H1 (cell line): ENCODE measurements at regions not wholly inside any gene's neighbourhood (a gene's known extent, or its start where the extent isn't known, plus 50 kb on each side); places are given as distances from the start of the nearest gene placed in this dataset.
A peak's percentile ranks its signal among the peaks of the same experiment; 100 is the strongest.

ENCODE experiments used
- CTCF ChIA-PET: fragments of 300-600 bp; sonication (Branson Sonifier 250); formaldehyde crosslinking; loops from one replicate; lab custom pipeline; 2021; ENCODE audit not compliant: partially characterized antibody; lab: Charles Lee
- POLR2A ChIA-PET: fragments of 300-600 bp; sonication (Branson Sonifier 250); formaldehyde crosslinking; loops from one replicate; lab custom pipeline; 2021; ENCODE audit warnings: inconsistent platforms; ENCODE audit not compliant: partially characterized antibody; lab: Charles Lee
- DNase-seq, 2 experiments: peaks; one replicate each; pipeline versions ENCODE4 v3.0.0 to v3.0.0-alpha.2; 2010 to 2022; ENCODE audit warnings: low spot score in 2 of 2, low read depth in 1 of 2, mixed read lengths in 1 of 2
- FAIRE-seq: peaks from 2 replicates; lab custom pipeline; 2011; peaks lifted over from hg19 to GRCh38; lab: Jason Lieb, UNC
- H2AFZ ChIP-seq: 2 replicates; pipeline ENCODE4 v1.8.1; 2012; ENCODE audit warnings: low read length, inconsistent platforms
- H2AK5ac ChIP-seq: 2 replicates; pipeline ENCODE4 v1.6.1; 2013; ENCODE audit warnings: low read depth, low read length
- H2BK120ac ChIP-seq: replicated peaks from 2 replicates; pipeline ENCODE3; 2013; ENCODE audit warnings: low read depth, low read length, inconsistent platforms
- H2BK12ac ChIP-seq: 2 replicates; pipeline ENCODE4 v1.6.1; 2013; ENCODE audit warnings: low read depth, low read length
- H2BK15ac ChIP-seq: 2 replicates; pipeline ENCODE4 v1.6.1; 2013; ENCODE audit warnings: low read length
- H2BK20ac ChIP-seq: 2 replicates; pipeline ENCODE4 v1.6.1; 2013; ENCODE audit warnings: low read length
- H2BK5ac ChIP-seq: 2 replicates; pipeline ENCODE4 v1.6.1; 2013; ENCODE audit warnings: low read depth, low read length
- H3K14ac ChIP-seq: 2 replicates; pipeline ENCODE4 v1.6.1; 2013; ENCODE audit warnings: inconsistent platforms; ENCODE audit not compliant: insufficient read length
- H3K18ac ChIP-seq: 2 replicates; pipeline ENCODE4 v1.6.1; 2013; ENCODE audit warnings: low read length; ENCODE audit errors: extremely low read depth
- H3K23ac ChIP-seq: 2 replicates; pipeline ENCODE4 v1.6.1; 2013; ENCODE audit warnings: inconsistent platforms; ENCODE audit not compliant: insufficient read length
- H3K23me2 ChIP-seq: 2 replicates; pipeline ENCODE4 v1.6.1; 2013; ENCODE audit warnings: low read depth, low read length
- H3K27ac ChIP-seq: 2 replicates; pipeline ENCODE4 v1.6.1; 2011; ENCODE audit warnings: low read depth, low read length, inconsistent platforms
- H3K27me3 ChIP-seq, 4 experiments: replicated peaks in 1 of 4; 1 replicate in 1 of 4; 2 replicates in 3 of 4; pipeline versions ENCODE4 v1.6.1 to v1.8.1; 2011 to 2013; ENCODE audit warnings: low read length in 3 of 4, mild to moderate bottlenecking in 3 of 4, inconsistent platforms in 2 of 4, mixed read lengths in 2 of 4, moderate library complexity in 1 of 4; ENCODE audit not compliant: control insufficient read depth in 3 of 4, insufficient read depth in 3 of 4; ENCODE audit errors: extremely low read depth in 1 of 4
- H3K36me3 ChIP-seq, 4 experiments: 2 replicates each; pipeline versions ENCODE4 v1.6.1 to v1.8.1; 2011 to 2013; ENCODE audit warnings: mild to moderate bottlenecking in 4 of 4, low read length in 3 of 4, moderate library complexity in 2 of 4, control low read depth in 1 of 4, inconsistent platforms in 1 of 4; ENCODE audit not compliant: insufficient read depth in 4 of 4, control insufficient read depth in 2 of 4
- H3K4ac ChIP-seq: replicated peaks from 2 replicates; pipeline ENCODE3; 2013; ENCODE audit warnings: low read length, low read depth, mixed read lengths, inconsistent platforms; ENCODE audit not compliant: insufficient read length
- H3K4me1 ChIP-seq, 4 experiments: replicated peaks in 1 of 4; 1 replicate in 1 of 4; 2 replicates in 3 of 4; pipeline versions ENCODE4 v1.6.1 to v1.8.1; 2011 to 2013; ENCODE audit warnings: low read length in 3 of 4, inconsistent platforms in 2 of 4, mixed read lengths in 1 of 4; ENCODE audit not compliant: insufficient read depth in 4 of 4, control insufficient read depth in 3 of 4
- H3K4me2 ChIP-seq, 2 experiments: 2 replicates each; pipeline versions ENCODE4 v1.6.1 to v1.8.1; 2011 to 2013; ENCODE audit warnings: low read depth in 2 of 2, low read length in 2 of 2, control low read depth in 1 of 2, inconsistent platforms in 1 of 2, mild to moderate bottlenecking in 1 of 2; ENCODE audit not compliant: insufficient read depth in 1 of 2
- H3K4me3 ChIP-seq, 4 experiments: fragments of 200-600, 300-600 bp in 1 of 4; sonication (generic), shearing (Covaris generic), sonication (Bioruptor Twin) in 1 of 4; 2 replicates each; pipeline versions ENCODE4 v1.5.1 to v1.8.1; 2011 to 2016; ENCODE audit warnings: low read length in 4 of 4, low read depth in 3 of 4, control low read depth in 2 of 4, inconsistent platforms in 2 of 4, mild to moderate bottlenecking in 2 of 4, mixed read lengths in 1 of 4, moderate library complexity in 1 of 4; ENCODE audit not compliant: insufficient read depth in 2 of 4; ENCODE audit errors: extremely low read depth in 1 of 4
- H3K56ac ChIP-seq: replicated peaks from 2 replicates; pipeline ENCODE3; 2013; ENCODE audit warnings: low read depth, mild to moderate bottlenecking, mixed read lengths, low read length, inconsistent platforms; ENCODE audit not compliant: insufficient read length
- H3K79me1 ChIP-seq: 2 replicates; pipeline ENCODE4 v1.6.1; 2013; ENCODE audit warnings: low read depth, low read length, control low read depth
- H3K79me2 ChIP-seq, 2 experiments: 2 replicates each; pipeline versions ENCODE4 v1.6.1 to v1.8.1; 2012 to 2013; ENCODE audit warnings: low read length in 2 of 2, mild to moderate bottlenecking in 2 of 2, inconsistent platforms in 1 of 2; ENCODE audit not compliant: insufficient read depth in 2 of 2, control insufficient read depth in 1 of 2
- H3K9ac ChIP-seq, 4 experiments: replicated peaks in 1 of 4; 1 replicate in 1 of 4; 2 replicates in 3 of 4; pipeline versions ENCODE4 v1.6.1 to v1.8.1; 2011 to 2013; ENCODE audit warnings: low read depth in 3 of 4, low read length in 3 of 4, control low read depth in 2 of 4, mild to moderate bottlenecking in 2 of 4, moderate library complexity in 2 of 4, inconsistent platforms in 1 of 4; ENCODE audit errors: extremely low read depth in 1 of 4
- H3K9me3 ChIP-seq, 2 experiments: 2 replicates each; pipeline versions ENCODE4 v1.6.1 to v1.8.1; 2012 to 2013; ENCODE audit warnings: mild to moderate bottlenecking in 2 of 2, moderate library complexity in 2 of 2, control low read depth in 1 of 2, inconsistent platforms in 1 of 2, low read depth in 1 of 2, low read length in 1 of 2, mixed read lengths in 1 of 2; ENCODE audit not compliant: insufficient read depth in 2 of 2
- H4K20me1 ChIP-seq, 2 experiments: replicated peaks in 1 of 2; 2 replicates each; pipeline versions ENCODE3 to v1.8.1; 2011 to 2013; ENCODE audit warnings: inconsistent platforms in 2 of 2, low read length in 2 of 2, mild to moderate bottlenecking in 1 of 2; ENCODE audit not compliant: insufficient read depth in 2 of 2, control insufficient read depth in 1 of 2
- H4K5ac ChIP-seq: 2 replicates; pipeline ENCODE4 v1.6.1; 2013; ENCODE audit warnings: low read length, low read depth, mixed read lengths, inconsistent platforms; ENCODE audit not compliant: insufficient read length
- H4K8ac ChIP-seq: 2 replicates; pipeline ENCODE4 v1.8.0; 2013; ENCODE audit warnings: mild to moderate bottlenecking, moderate library complexity, low read length, inconsistent platforms; ENCODE audit not compliant: insufficient read depth; ENCODE audit errors: extremely low read depth
- H4K91ac ChIP-seq: replicated peaks from 2 replicates; pipeline ENCODE3; 2013; ENCODE audit warnings: low read length, mixed read lengths, inconsistent platforms; ENCODE audit not compliant: insufficient read length
- KDM1A ChIP-seq: fragments of 200-600, 300-600 bp; sonication (generic); IDR thresholded peaks from 2 replicates; pipeline ENCODE4 v1.7.1; 2016; ENCODE audit warnings: mild to moderate bottlenecking, low read length, borderline replicate concordance
- RXRA ChIP-seq: IDR thresholded peaks from 2 replicates; pipeline ENCODE4 v1.6.1; 2011; ENCODE audit warnings: low read depth, mild to moderate bottlenecking, low read length, moderate library complexity; ENCODE audit not compliant: insufficient read depth
- WGBS, 2 experiments: shearing (Covaris generic) in 1 of 2; methylation state at CpG; one replicate each; pipeline versions ENCODE4 v1.1.6 to v1.1.7; 2013 to 2015; ENCODE audit warnings: low lambda C conversion rate in 2 of 2, mixed read lengths in 2 of 2, inconsistent platforms in 1 of 2, low coverage in 1 of 2, missing lambda C conversion rate in 1 of 2; ENCODE audit not compliant: insufficient replicate concordance in 2 of 2, insufficient coverage in 1 of 2, insufficient read length in 1 of 2; ENCODE audit errors: extremely low coverage in 1 of 2, missing lambda C conversion rate in 1 of 2; 5-methylcytosine and 5-hydroxymethylcytosine counted together

GRCh38 chr10:78197628-78198272, 164.1 kb downstream of the RPS24 start:
- H3K23me2 ChIP-seq: peaks cover 4% of the 10 kb centered on the region; the same call in 1 of the 2 replicates
- no peak overlapping the region for H3K9ac ChIP-seq
- no peaks in the 10 kb centered on the region; a peak in 1 of 8 replicates for H3K36me3 ChIP-seq
- no peak overlapping the region for H4K5ac ChIP-seq
- no peak overlapping the region for H3K4ac ChIP-seq
- H2BK120ac ChIP-seq: no peak overlapping the region
- no peak overlapping the region for H2BK5ac ChIP-seq
- peaks cover 0 to 2% of the 10 kb centered on the region in 2 experiments for H4K20me1 ChIP-seq
- no peak overlapping the region for H4K91ac ChIP-seq
- no peak overlapping the region for H3K27ac ChIP-seq
- H3K9me3 ChIP-seq: peaks cover 6 to 7% of the 10 kb centered on the region in 2 experiments; a peak in 2 of 4 replicates
- H3K27me3 ChIP-seq: no peaks in the 10 kb centered on the region; a peak in 1 of 7 replicates
- no peak overlapping the region for H2AK5ac ChIP-seq
- H3K23ac ChIP-seq: no peak overlapping the region
- ChIA-PET POLR2A (interaction anchor here (1.1 kb wide), 1 partner anchor 163 kb away, joined by 3 read pairs; no protein-coding TSS in a partner anchor), CTCF (interaction anchor here (1.3 kb wide), 1 partner anchor 8 kb away, joined by 3 read pairs; no protein-coding TSS in a partner anchor)
- H2BK12ac ChIP-seq: no peak overlapping the region
- H3K4me1 ChIP-seq: peaks cover 0 to 7% (median 3%) of the 10 kb centered on the region in 4 experiments; a peak in 3 of 7 replicates
- H3K79me1 ChIP-seq: no peaks in the 10 kb centered on the region
- H2AFZ ChIP-seq: no peak overlapping the region
- no peak overlapping the region for H3K56ac ChIP-seq
- no peak overlapping the region for H3K4me3 ChIP-seq
- no peak overlapping the region for H4K8ac ChIP-seq
- H3K18ac ChIP-seq: no peak overlapping the region
- H3K4me2 ChIP-seq: no peak overlapping the region
- H2BK15ac ChIP-seq: no peak overlapping the region
- no peak for DNase-seq
- no peak overlapping the region for H2BK20ac ChIP-seq
- H3K79me2 ChIP-seq: no peaks in the 10 kb centered on the region
- TF ChIP-seq RXRA (no peak), KDM1A (0 out of 2 replicates have a peak, but pooled peaks have one; percentile 30)
- TF ChIP-seq, all 59 proteins: peak for 1
- 94% methylated on average over 2 of the region's 2 CpGs; no CpG with 5 or more reads in 1 of the 2 experiments for WGBS, 2 experiments
- FAIRE-seq: no peak
- no peak overlapping the region for H3K14ac ChIP-seq
